Karpas-422 (cell line): ENCODE measurements at regions not wholly inside any gene's neighbourhood (a gene's known extent, or its start where the extent isn't known, plus 50 kb on each side); places are given as distances from the start of the nearest gene placed in this dataset.

Source experiments
- DNase-seq: peaks from one replicate; pipeline ENCODE4 v3.0.0-alpha.2; 2015
- H2AFZ ChIP-seq: fragments of 200-600 bp; sonication (generic); 2 replicates; pipeline ENCODE4 v1.6.1; 2014; ENCODE audit warnings: antibody characterized with exemption, low read length, mixed read lengths
- H3K27ac ChIP-seq: fragments of 200-600 bp; sonication (generic); 2 replicates; pipeline ENCODE4 v1.5.1; 2014; ENCODE audit warnings: mild to moderate bottlenecking, low read length, moderate library complexity
- H3K27me3 ChIP-seq: fragments of 200-600 bp; sonication (generic); 2 replicates; pipeline ENCODE4 v1.6.1; 2014; ENCODE audit warnings: low read length, mixed read lengths
- H3K36me3 ChIP-seq: fragments of 200-600 bp; sonication (generic); 2 replicates; pipeline ENCODE4 v1.6.1; 2014; ENCODE audit warnings: low read length, mixed read lengths; ENCODE audit not compliant: insufficient read depth
- H3K4me1 ChIP-seq: fragments of 200-600 bp; sonication (generic); 2 replicates; pipeline ENCODE4 v1.6.1; 2014; ENCODE audit warnings: mild to moderate bottlenecking, low read length, mixed read lengths
- H3K4me2 ChIP-seq: fragments of 200-600 bp; sonication (generic); 2 replicates; pipeline ENCODE4 v1.6.1; 2014; ENCODE audit warnings: low read length, low read depth, mild to moderate bottlenecking; ENCODE audit not compliant: poor library complexity, severe bottlenecking
- H3K4me3 ChIP-seq: fragments of 200-600 bp; sonication (generic); 2 replicates; pipeline ENCODE4 v1.5.1; 2014; ENCODE audit warnings: mild to moderate bottlenecking, antibody characterized with exemption, low read length, mixed read lengths
- H3K79me2 ChIP-seq: fragments of 200-600 bp; sonication (generic); 2 replicates; pipeline ENCODE4 v1.6.1; 2014; ENCODE audit warnings: mild to moderate bottlenecking, low read length, mixed read lengths
- H3K9ac ChIP-seq: fragments of 200-600 bp; sonication (generic); 2 replicates; pipeline ENCODE4 v1.6.0; 2014; ENCODE audit warnings: low read length
- H3K9me2 ChIP-seq: fragments of 200-600 bp; sonication (generic), shearing (Covaris generic); replicated peaks from 2 replicates; pipeline ENCODE4 v1.6.0; 2014; ENCODE audit warnings: mild to moderate bottlenecking, low read length, moderate library complexity; ENCODE audit not compliant: insufficient read depth
- H3K9me3 ChIP-seq: fragments of 300-700, 200-600 bp; sonication (generic); 2 replicates; pipeline ENCODE4 v1.6.1; 2014; ENCODE audit warnings: low read length, mixed read lengths
- H4K20me1 ChIP-seq: fragments of 200-600 bp; sonication (generic); 2 replicates; pipeline ENCODE4 v1.6.1; 2014; ENCODE audit warnings: mild to moderate bottlenecking, antibody characterized with exemption, low read length, low read depth; ENCODE audit not compliant: insufficient read depth

DNA sequence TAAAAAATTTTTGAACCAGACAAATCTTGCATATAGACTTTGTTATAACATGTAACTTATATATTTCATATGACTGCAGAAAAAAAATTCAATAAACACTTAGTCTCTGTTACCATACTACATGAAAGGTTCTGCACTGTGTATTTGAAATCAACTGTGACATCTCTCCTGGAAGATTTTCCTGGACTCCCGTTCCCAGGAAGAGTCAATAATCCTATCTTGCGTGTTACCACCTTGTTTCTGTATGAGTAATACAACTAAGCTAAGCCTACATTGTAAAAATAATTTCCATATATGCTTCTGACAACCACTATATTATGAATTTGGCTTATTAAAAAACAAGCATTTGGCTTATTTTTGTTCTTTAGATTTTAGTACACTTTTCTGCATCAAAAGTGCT, 665.6 kb upstream of the SOX9 start:
- Histone ChIP-seq H3K9me3 (no peaks in the 10 kb centered on the region), H4K20me1 (no peaks in the 10 kb centered on the region), H3K9me2 (no peaks in the 10 kb centered on the region; the same call in 1 of the 2 replicates), H3K79me2 (no peaks in the 10 kb centered on the region), H3K4me2 (no peak overlapping the region), H3K4me1 (no peaks in the 10 kb centered on the region), H3K27me3 (no peaks in the 10 kb centered on the region), H2AFZ (no peak overlapping the region), H3K9ac (no peak overlapping the region), H3K27ac (no peak overlapping the region), H3K36me3 (no peaks in the 10 kb centered on the region), H3K4me3 (no peak overlapping the region)
- DNase-seq: no peak

DNA sequence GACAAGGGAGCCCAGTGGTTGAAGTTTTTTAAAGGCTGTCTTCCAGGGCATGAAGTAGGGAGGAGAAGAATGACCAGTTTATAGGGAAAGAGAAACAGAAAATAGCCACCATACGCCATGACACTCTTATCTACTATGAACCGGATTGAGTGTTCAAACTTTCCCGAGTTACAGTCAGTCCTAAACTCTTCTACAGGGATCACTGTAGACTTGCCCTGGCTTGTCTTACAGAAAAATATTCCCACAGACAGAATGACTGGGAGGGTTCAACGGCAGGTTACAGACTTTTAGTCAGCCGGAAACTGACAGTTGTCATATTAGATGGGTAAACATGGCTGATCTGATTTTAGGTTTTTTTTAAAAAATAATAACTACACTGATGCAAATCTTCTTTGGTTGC, 662.5 kb upstream of the SOX9 start:
- Histone ChIP-seq H3K9me2 (no peaks in the 10 kb centered on the region; the same call in 1 of the 2 replicates), H3K4me2 (no peak overlapping the region), H3K79me2 (no peaks in the 10 kb centered on the region), H3K9me3 (no peaks in the 10 kb centered on the region), H3K9ac (no peak overlapping the region), H3K36me3 (no peaks in the 10 kb centered on the region), H3K4me1 (no peaks in the 10 kb centered on the region), H3K27me3 (no peaks in the 10 kb centered on the region), H3K4me3 (no peak overlapping the region), H2AFZ (no peak overlapping the region), H3K27ac (no peak overlapping the region), H4K20me1 (no peaks in the 10 kb centered on the region)
- DNase-seq: no peak

DNA sequence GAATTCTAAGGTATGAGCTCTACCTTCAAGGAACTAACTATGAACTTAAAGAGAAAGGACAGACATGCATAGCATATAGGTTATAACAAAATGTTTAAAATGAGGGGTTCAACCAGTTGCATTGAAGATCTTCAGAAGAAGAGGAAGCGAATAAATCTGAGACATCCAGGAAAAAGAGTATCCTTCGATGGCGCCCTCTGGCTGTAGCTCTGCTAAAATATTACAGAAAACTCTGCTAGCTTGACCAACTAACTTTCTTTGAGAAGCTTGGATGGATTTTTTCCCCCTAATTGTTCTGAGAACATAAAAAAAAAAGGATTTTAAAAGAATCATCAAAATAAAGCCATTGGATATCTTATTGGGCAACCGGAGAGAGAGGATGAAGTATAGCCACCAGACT, 659.9 kb upstream of the SOX9 start:
- H4K20me1 ChIP-seq: no peaks in the 10 kb centered on the region
- H3K79me2 ChIP-seq: no peaks in the 10 kb centered on the region
- H3K9me2 ChIP-seq: no peaks in the 10 kb centered on the region; the same call in 1 of the 2 replicates
- DNase-seq: peak; percentile 76
- no peak overlapping the region for H3K4me3 ChIP-seq
- no peak overlapping the region for H3K9ac ChIP-seq
- H2AFZ ChIP-seq: no peak overlapping the region
- H3K36me3 ChIP-seq: no peaks in the 10 kb centered on the region
- H3K4me1 ChIP-seq: no peaks in the 10 kb centered on the region
- no peak overlapping the region for H3K4me2 ChIP-seq
- no peak overlapping the region for H3K27ac ChIP-seq
- no peaks in the 10 kb centered on the region for H3K27me3 ChIP-seq
- no peaks in the 10 kb centered on the region for H3K9me3 ChIP-seq

DNA sequence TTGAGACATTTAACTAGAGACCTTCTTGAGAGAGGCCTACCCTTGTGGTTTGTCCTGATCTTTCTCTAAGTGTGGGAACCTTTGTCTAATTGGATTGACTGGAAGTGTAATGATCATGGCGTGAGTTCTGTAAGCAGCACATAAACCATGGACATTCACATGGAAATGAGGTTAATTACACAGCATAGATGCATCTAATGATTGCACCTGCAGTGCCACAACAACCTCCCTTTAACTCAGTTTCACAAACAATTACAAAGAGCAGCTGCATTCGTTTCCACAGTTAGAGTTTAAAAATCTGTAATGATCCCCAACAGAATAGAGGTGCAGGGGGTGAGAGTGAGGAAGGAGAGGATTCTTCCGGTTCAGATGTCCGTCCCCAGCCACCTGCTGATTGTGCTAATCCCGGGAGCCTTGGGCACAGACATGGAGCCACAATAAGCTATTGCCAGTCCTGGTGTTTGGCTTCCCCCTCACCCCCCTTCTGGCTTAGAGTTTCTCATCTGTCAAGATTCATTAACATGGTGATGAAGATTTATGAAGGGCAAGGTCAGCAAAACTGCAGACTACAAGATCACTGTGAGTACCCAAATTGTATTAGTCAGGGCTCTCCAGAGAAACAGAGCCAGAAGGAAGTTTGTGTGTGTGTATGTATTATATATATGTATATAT, 659.2 kb upstream of the SOX9 start:
- H4K20me1 ChIP-seq: no peaks in the 10 kb centered on the region
- no peaks in the 10 kb centered on the region; the same call in 1 of the 2 replicates for H3K9me2 ChIP-seq
- no peaks in the 10 kb centered on the region for H3K36me3 ChIP-seq
- H2AFZ ChIP-seq: no peak overlapping the region
- DNase-seq: no peak
- H3K4me2 ChIP-seq: no peak overlapping the region
- H3K27me3 ChIP-seq: no peaks in the 10 kb centered on the region
- no peaks in the 10 kb centered on the region for H3K9me3 ChIP-seq
- H3K4me1 ChIP-seq: no peaks in the 10 kb centered on the region
- H3K9ac ChIP-seq: no peak overlapping the region
- H3K79me2 ChIP-seq: no peaks in the 10 kb centered on the region
- H3K27ac ChIP-seq: no peak overlapping the region
- H3K4me3 ChIP-seq: no peak overlapping the region

DNA sequence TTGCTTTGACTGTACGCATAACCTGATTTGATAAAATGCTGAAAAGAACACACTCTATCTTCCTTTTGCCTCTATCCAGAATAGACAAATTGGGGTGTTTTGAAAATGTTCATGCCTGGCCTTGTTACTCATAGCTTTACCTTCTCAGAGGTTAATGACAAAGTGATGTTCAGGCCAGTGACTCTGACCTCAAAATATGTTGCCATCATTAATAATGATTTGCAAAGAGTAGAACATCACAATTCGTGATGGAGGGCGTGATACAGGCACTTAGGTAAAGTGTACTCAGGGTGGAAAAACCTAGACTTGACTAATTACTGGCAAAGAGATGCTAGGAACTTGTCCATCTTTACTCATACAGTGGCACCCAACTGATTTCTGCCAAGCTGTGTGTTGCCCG, 656.6 kb upstream of the SOX9 start:
- Histone ChIP-seq H3K36me3 (no peaks in the 10 kb centered on the region), H3K27me3 (no peaks in the 10 kb centered on the region), H3K4me3 (no peak overlapping the region), H3K9me2 (no peaks in the 10 kb centered on the region), H3K4me2 (no peak overlapping the region), H3K9ac (no peak overlapping the region), H3K9me3 (no peaks in the 10 kb centered on the region), H3K27ac (no peak overlapping the region), H4K20me1 (no peaks in the 10 kb centered on the region), H3K79me2 (no peaks in the 10 kb centered on the region), H2AFZ (no peak overlapping the region), H3K4me1 (no peaks in the 10 kb centered on the region)
- no peak for DNase-seq

- H3K9ac ChIP-seq: no peak overlapping the region
- no peaks in the 10 kb centered on the region for H4K20me1 ChIP-seq
- no peaks in the 10 kb centered on the region for H3K36me3 ChIP-seq
- no peaks in the 10 kb centered on the region for H3K9me3 ChIP-seq
- DNase-seq: no peak
- no peak overlapping the region for H3K4me3 ChIP-seq
- no peaks in the 10 kb centered on the region for H3K4me1 ChIP-seq
- H3K79me2 ChIP-seq: no peaks in the 10 kb centered on the region
- no peak overlapping the region for H3K4me2 ChIP-seq
- no peaks in the 10 kb centered on the region for H3K9me2 ChIP-seq
- no peaks in the 10 kb centered on the region for H3K27me3 ChIP-seq
- H3K27ac ChIP-seq: no peak overlapping the region
- no peak overlapping the region for H2AFZ ChIP-seq
Observed at GRCh38 chr17:71464751-71465150, 656.1 kb upstream of the SOX9 start.

GRCh38 chr17:71467719-71468118, 653.1 kb upstream of the SOX9 start:
- Histone ChIP-seq H3K36me3 (no peaks in the 10 kb centered on the region), H3K79me2 (no peaks in the 10 kb centered on the region)

GRCh38 chr17:71470062-71470461, 650.8 kb upstream of the SOX9 start:
- no peaks in the 10 kb centered on the region for H3K79me2 ChIP-seq
- H2AFZ ChIP-seq: no peak overlapping the region
- H3K36me3 ChIP-seq: no peaks in the 10 kb centered on the region
- H3K4me2 ChIP-seq: no peak overlapping the region
- H4K20me1 ChIP-seq: no peaks in the 10 kb centered on the region
- no peak overlapping the region for H3K9ac ChIP-seq
- no peaks in the 10 kb centered on the region for H3K9me2 ChIP-seq
- no peak for DNase-seq
- H3K4me3 ChIP-seq: no peak overlapping the region
- H3K9me3 ChIP-seq: no peaks in the 10 kb centered on the region
- no peak overlapping the region for H3K27ac ChIP-seq
- no peaks in the 10 kb centered on the region for H3K4me1 ChIP-seq
- H3K27me3 ChIP-seq: no peaks in the 10 kb centered on the region

More at GRCh38 chr17:71467719-71468118, 653.1 kb upstream of the SOX9 start:
- Histone ChIP-seq H3K27ac (no peak overlapping the region), H3K4me3 (no peak overlapping the region), H3K9ac (no peak overlapping the region), H3K4me1 (no peaks in the 10 kb centered on the region), H4K20me1 (no peaks in the 10 kb centered on the region), H3K9me3 (no peaks in the 10 kb centered on the region), H3K4me2 (no peak overlapping the region), H3K9me2 (no peaks in the 10 kb centered on the region), H2AFZ (no peak overlapping the region), H3K27me3 (no peaks in the 10 kb centered on the region)
- no peak for DNase-seq
